SK-N-SH (cell line): ENCODE measurements at regions not wholly inside any gene's neighbourhood (a gene's known extent, or its start where the extent isn't known, plus 50 kb on each side); places are given as distances from the start of the nearest gene placed in this dataset.
A peak's percentile ranks its signal among the peaks of the same experiment; 100 is the strongest.

ENCODE experiments used
- CTCF ChIA-PET: fragments of 300-600, 350-600 bp; formaldehyde crosslinking; extraction: SDS; loops from one replicate; lab custom pipeline; 2021; lab: Yijun Ruan, JAX
- POLR2A ChIA-PET: fragments of 350-600 bp; sonication (Branson Sonifier 250); formaldehyde crosslinking; extraction: SDS; loops from one replicate; lab custom pipeline; 2020; ENCODE audit warnings: antibody characterized with exemption, inconsistent platforms; lab: Yijun Ruan, JAX
- DNase-seq: peaks from one replicate; pipeline ENCODE4 v3.0.0; 2012
- H2AFZ ChIP-seq: fragments of 200-600 bp; sonication (generic); 2 replicates; pipeline ENCODE4 v1.8.1; 2016; ENCODE audit warnings: antibody characterized with exemption, mild to moderate bottlenecking, low read depth
- H3F3A ChIP-seq: fragments of 200-600 bp; sonication (generic); replicated peaks from 2 replicates; pipeline ENCODE3; 2016; ENCODE audit warnings: antibody characterized with exemption, mild to moderate bottlenecking; ENCODE audit not compliant: insufficient read depth
- H3K27ac ChIP-seq, 2 experiments: fragments of 200-500 bp in 1 of 2; fragments of 200-600 bp in 1 of 2; sonication (Bioruptor generic) in 1 of 2; sonication (generic), shearing (Covaris generic) in 1 of 2; 2 replicates each; pipeline versions ENCODE4 v1.5.1 to v1.6.1; 2014 to 2016; ENCODE audit warnings: low read depth in 2 of 2, inconsistent platforms in 1 of 2, low read length in 1 of 2, mild to moderate bottlenecking in 1 of 2, mixed read lengths in 1 of 2
- H3K27me3 ChIP-seq: fragments of 200-600 bp; sonication (generic), shearing (Covaris generic); 2 replicates; pipeline ENCODE4 v1.6.1; 2016; ENCODE audit warnings: mixed run types; ENCODE audit not compliant: insufficient read depth
- H3K36me3 ChIP-seq, 2 experiments: fragments of 200-500 bp in 1 of 2; fragments of 200-600 bp in 1 of 2; sonication (Bioruptor generic) in 1 of 2; sonication (generic) in 1 of 2; replicated peaks in 1 of 2; 2 replicates each; pipeline versions ENCODE3 to v1.5.1; 2014 to 2016; ENCODE audit warnings: low read length in 1 of 2, mild to moderate bottlenecking in 1 of 2; ENCODE audit not compliant: insufficient read depth in 2 of 2, control insufficient read depth in 1 of 2
- H3K4me1 ChIP-seq, 2 experiments: fragments of 200-500 bp in 1 of 2; fragments of 200-600 bp in 1 of 2; sonication (Bioruptor generic) in 1 of 2; sonication (generic), shearing (Covaris generic) in 1 of 2; 2 replicates each; pipeline versions ENCODE4 v1.5.1 to v1.6.1; 2014 to 2016; ENCODE audit warnings: low read depth in 1 of 2, low read length in 1 of 2, mixed run types in 1 of 2; ENCODE audit not compliant: insufficient read depth in 2 of 2, control insufficient read depth in 1 of 2
- H3K4me2 ChIP-seq: fragments of 200-600 bp; sonication (generic), shearing (Covaris generic); 2 replicates; pipeline ENCODE4 v1.6.1; 2017; ENCODE audit warnings: mixed run types
- H3K4me3 ChIP-seq, 2 experiments: fragments of 200-500 bp in 1 of 2; fragments of 200-600 bp in 1 of 2; sonication (Bioruptor generic) in 1 of 2; sonication (generic), shearing (Covaris generic) in 1 of 2; 2 replicates each; pipeline versions ENCODE4 v1.5.1 to v1.8.1; 2014 to 2016; ENCODE audit warnings: low read depth in 2 of 2, inconsistent platforms in 1 of 2, low read length in 1 of 2, mild to moderate bottlenecking in 1 of 2, mixed read lengths in 1 of 2, moderate library complexity in 1 of 2
- H3K79me2 ChIP-seq: fragments of 200-600 bp; sonication (generic); 2 replicates; pipeline ENCODE4 v1.8.1; 2017; ENCODE audit warnings: mild to moderate bottlenecking; ENCODE audit not compliant: insufficient read depth
- H3K9ac ChIP-seq: fragments of 200-600 bp; sonication (generic); 2 replicates; pipeline ENCODE4 v1.6.1; 2017; ENCODE audit warnings: mixed run types
- H3K9me2 ChIP-seq: fragments of 200-600 bp; sonication (generic); 2 replicates; pipeline ENCODE4 v1.6.1; 2017; ENCODE audit warnings: mixed run types
- H3K9me3 ChIP-seq: fragments of 200-600 bp; sonication (generic); 2 replicates; pipeline ENCODE4 v1.6.1; 2017; ENCODE audit warnings: mixed run types, mild to moderate bottlenecking, moderate library complexity
- H4K20me1 ChIP-seq: fragments of 200-600 bp; sonication (generic); 2 replicates; pipeline ENCODE4 v1.6.1; 2017; ENCODE audit warnings: mild to moderate bottlenecking, mixed run types; ENCODE audit not compliant: insufficient read depth
- CHD2 ChIP-seq: fragments of 150-350 bp; IDR thresholded peaks from 2 replicates; pipeline ENCODE4 v1.6.1; 2018; ENCODE audit warnings: low read length; ENCODE audit not compliant: partially characterized antibody
- CTCF ChIP-seq: fragments of 200-600 bp; sonication (generic); IDR thresholded peaks from 2 replicates; pipeline ENCODE4 v1.6.1; 2017; ENCODE audit warnings: antibody characterized with exemption, mild to moderate bottlenecking, moderate library complexity
- EZH2phosphoT487 ChIP-seq: fragments of 200-600 bp; sonication (generic); IDR thresholded peaks from 2 replicates; pipeline ENCODE4 v1.6.1; 2017; ENCODE audit warnings: low read depth, mixed run types, mild to moderate bottlenecking, antibody characterized with exemption, moderate library complexity, borderline replicate concordance
- GABPA ChIP-seq: IDR thresholded peaks from 2 replicates; pipeline ENCODE4 v1.4.0; 2012; ENCODE audit warnings: low read depth, mild to moderate bottlenecking
- GATA2 ChIP-seq: sonication (generic); formaldehyde crosslinking; IDR thresholded peaks from 2 replicates; pipeline ENCODE4 v1.5.0; 2020; ENCODE audit warnings: mild to moderate bottlenecking, missing genetic modification reagents
- IRF3 ChIP-seq: fragments of 150-350 bp; IDR thresholded peaks from 2 replicates; pipeline ENCODE4 v1.6.1; 2016; ENCODE audit warnings: mild to moderate bottlenecking, low read depth, low read length
- JUND ChIP-seq: IDR thresholded peaks from 2 replicates; pipeline ENCODE4 v1.4.0; 2012
- NFIC ChIP-seq: IDR thresholded peaks from 2 replicates; pipeline ENCODE4 v1.4.0; 2012; ENCODE audit warnings: borderline replicate concordance
- NRF1 ChIP-seq: IDR thresholded peaks from 2 replicates; pipeline ENCODE4 v1.6.1; 2012; ENCODE audit warnings: low read depth, mild to moderate bottlenecking, low read length
- PBX3 ChIP-seq: IDR thresholded peaks from 2 replicates; pipeline ENCODE4; 2012
- REST ChIP-seq: IDR thresholded peaks from 2 replicates; pipeline ENCODE4 v1.6.1; 2012; ENCODE audit warnings: mild to moderate bottlenecking, low read depth, low read length, moderate library complexity
- SIN3A ChIP-seq: IDR thresholded peaks from 2 replicates; pipeline ENCODE4 v1.6.1; 2012; ENCODE audit warnings: low read depth, mild to moderate bottlenecking, low read length, moderate library complexity, borderline replicate concordance
- TCF12 ChIP-seq: IDR thresholded peaks from 2 replicates; pipeline ENCODE4 v1.4.0; 2012
- WGBS: methylation state at CpG from one replicate; pipeline ENCODE4 v1.1.6; 2017; ENCODE audit warnings: low lambda C conversion rate; 5-methylcytosine and 5-hydroxymethylcytosine counted together

GRCh38 chr12:42741771-42742510, 152.4 kb upstream of the PRICKLE1 start:
- Histone ChIP-seq H4K20me1 (no peaks in the 10 kb centered on the region), H2AFZ (no peak overlapping the region), H3K27me3 (no peaks in the 10 kb centered on the region), H3F3A (no peaks in the 10 kb centered on the region), H3K4me2 (no peak overlapping the region), H3K4me3 (no peak overlapping the region), H3K36me3 (no peaks in the 10 kb centered on the region), H3K27ac (peak overlapping the region in 1 of 2 experiments; percentile 29; a peak in 2 of 4 replicates), H3K9me3 (no peaks in the 10 kb centered on the region), H3K79me2 (no peaks in the 10 kb centered on the region), H3K9ac (no peak overlapping the region), H3K9me2 (no peaks in the 10 kb centered on the region), H3K4me1 (peaks cover 0 to 4% of the 10 kb centered on the region in 2 experiments; a peak in 1 of 4 replicates)
- TF ChIP-seq SIN3A (no peak), GABPA (no peak), CHD2 (no peak), CTCF (no peak), GATA2 (CRISPR knock-in tag) (no peak), PBX3 (no peak), REST (no peak), JUND (peak; percentile 44; the same call in 1 of the 2 replicates), IRF3 (no peak), EZH2phosphoT487 (no peak), TCF12 (peak; percentile 52; the same call in 1 of the 2 replicates), NRF1 (no peak), NFIC (no peak)
- WGBS: 23% methylated on average over 7 of the region's 7 CpGs
- ChIA-PET CTCF (interaction anchor here (0.6 to 1.3 kb wide), 2 partner anchors 10 to 155 kb away, joined by 4 read pairs; no protein-coding TSS in a partner anchor), POLR2A (no interaction called here)
- no peak for DNase-seq
